ENCODE measurements at regions not wholly inside any gene's neighbourhood (a gene's known extent, or its start where the extent isn't known, plus 50 kb on each side); places are given as distances from the start of the nearest gene placed in this dataset.

DNA sequence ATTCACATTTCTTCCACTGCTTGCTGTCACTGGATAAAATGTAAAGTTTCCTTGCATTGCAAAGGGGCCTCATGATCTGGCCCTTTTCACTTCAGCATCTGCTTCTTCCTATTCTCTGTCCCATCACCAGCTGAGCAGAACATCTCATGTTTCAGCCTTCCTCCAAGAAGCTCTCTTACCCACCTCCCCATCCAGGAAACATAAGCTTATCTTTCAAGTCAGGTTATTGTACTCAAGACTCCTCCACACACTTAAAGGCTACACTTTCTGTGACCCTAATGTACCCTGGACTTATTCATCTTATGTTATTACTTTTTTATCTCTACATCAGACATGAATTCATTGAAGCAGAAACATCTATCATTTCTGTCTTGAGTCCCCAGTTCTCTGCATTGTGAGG, 230.5 kb downstream of the PMAIP1 start:
- no peak overlapping the region for H3K27ac ChIP-seq
- H3K9me3 ChIP-seq, result no peaks in the 10 kb centered on the region
- DNase-seq (ENCODE audit: low spot score in 2 of 2), result no peak
- H3K4me3 ChIP-seq, result no peak overlapping the region
- H3K4me1 ChIP-seq, result no peaks in the 10 kb centered on the region
- no peaks in the 10 kb centered on the region for H3K27me3 ChIP-seq
- no peaks in the 10 kb centered on the region for H3K36me3 ChIP-seq
- TF ChIP-seq POLR2AphosphoS5 (IDR thresholded peaks at IDR 0.05) (no peak), POLR2A (IDR thresholded peaks at IDR 0.05) (no peak), EP300 (IDR thresholded peaks at IDR 0.05) (no peak)
- TF ChIP-seq, protein P1, sequence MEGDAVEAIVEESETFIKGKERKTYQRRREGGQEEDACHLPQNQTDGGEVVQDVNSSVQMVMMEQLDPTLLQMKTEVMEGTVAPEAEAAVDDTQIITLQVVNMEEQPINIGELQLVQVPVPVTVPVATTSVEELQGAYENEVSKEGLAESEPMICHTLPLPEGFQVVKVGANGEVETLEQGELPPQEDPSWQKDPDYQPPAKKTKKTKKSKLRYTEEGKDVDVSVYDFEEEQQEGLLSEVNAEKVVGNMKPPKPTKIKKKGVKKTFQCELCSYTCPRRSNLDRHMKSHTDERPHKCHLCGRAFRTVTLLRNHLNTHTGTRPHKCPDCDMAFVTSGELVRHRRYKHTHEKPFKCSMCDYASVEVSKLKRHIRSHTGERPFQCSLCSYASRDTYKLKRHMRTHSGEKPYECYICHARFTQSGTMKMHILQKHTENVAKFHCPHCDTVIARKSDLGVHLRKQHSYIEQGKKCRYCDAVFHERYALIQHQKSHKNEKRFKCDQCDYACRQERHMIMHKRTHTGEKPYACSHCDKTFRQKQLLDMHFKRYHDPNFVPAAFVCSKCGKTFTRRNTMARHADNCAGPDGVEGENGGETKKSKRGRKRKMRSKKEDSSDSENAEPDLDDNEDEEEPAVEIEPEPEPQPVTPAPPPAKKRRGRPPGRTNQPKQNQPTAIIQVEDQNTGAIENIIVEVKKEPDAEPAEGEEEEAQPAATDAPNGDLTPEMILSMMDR (IDR thresholded peaks at IDR 0.05), result no peak

DNA sequence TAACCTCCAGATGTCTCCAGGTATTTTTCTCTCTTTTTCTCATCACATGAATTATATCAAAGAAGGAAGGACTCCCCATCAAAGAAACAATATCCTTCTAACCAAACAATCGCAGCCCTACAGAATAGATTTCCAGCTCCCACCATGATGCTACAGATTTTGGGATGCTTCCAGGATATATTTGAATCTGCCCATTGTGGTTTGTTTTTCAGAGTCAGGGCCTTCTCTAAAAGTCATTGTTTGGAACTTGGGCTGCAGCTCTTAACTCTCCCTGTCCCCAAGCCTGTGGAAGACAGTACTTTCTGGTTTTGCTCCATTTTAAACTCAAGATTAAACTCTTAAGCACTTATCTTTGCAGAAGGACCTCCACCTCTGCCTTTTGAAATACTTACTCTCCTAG, 223.2 kb downstream of the PMAIP1 start:
- Histone ChIP-seq H3K36me3 (no peaks in the 10 kb centered on the region), H3K27ac (no peak overlapping the region), H3K27me3 (no peaks in the 10 kb centered on the region), H3K9me3 (no peaks in the 10 kb centered on the region), H3K4me1 (no peaks in the 10 kb centered on the region), H3K4me3 (no peak overlapping the region)
- DNase-seq (ENCODE audit: low spot score in 2 of 2), result no peak
- 95% methylated on average over 1 of the region's 1 CpG for WGBS
- TF ChIP-seq EP300 (IDR thresholded peaks at IDR 0.05) (no peak), POLR2A (IDR thresholded peaks at IDR 0.05) (no peak), POLR2AphosphoS5 (IDR thresholded peaks at IDR 0.05) (no peak)
- TF ChIP-seq, protein P1 (IDR thresholded peaks at IDR 0.05), result no peak

DNA sequence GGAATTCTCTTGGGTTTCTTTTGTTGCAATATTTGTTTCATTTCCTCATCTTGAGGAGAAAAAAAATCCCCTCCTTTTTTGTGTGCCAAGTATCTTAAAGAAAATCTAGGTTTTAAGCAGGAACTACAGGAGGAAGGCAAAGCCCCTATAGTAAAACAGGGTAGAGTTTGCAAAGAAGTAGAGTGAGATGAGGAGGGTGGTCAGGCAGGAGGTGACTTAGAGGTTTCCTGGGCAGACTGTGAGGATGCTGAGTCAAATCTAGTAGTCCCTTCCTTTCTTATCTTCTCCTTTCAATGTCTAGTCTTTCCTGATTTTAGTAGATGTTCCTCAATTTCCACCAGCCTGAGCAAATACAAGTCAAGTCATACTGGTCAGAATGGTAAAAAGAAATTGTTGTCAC, 222.5 kb downstream of the PMAIP1 start:
- H3K27ac ChIP-seq, result no peak overlapping the region
- DNase-seq (ENCODE audit: low spot score in 2 of 2), result no peak

DNA sequence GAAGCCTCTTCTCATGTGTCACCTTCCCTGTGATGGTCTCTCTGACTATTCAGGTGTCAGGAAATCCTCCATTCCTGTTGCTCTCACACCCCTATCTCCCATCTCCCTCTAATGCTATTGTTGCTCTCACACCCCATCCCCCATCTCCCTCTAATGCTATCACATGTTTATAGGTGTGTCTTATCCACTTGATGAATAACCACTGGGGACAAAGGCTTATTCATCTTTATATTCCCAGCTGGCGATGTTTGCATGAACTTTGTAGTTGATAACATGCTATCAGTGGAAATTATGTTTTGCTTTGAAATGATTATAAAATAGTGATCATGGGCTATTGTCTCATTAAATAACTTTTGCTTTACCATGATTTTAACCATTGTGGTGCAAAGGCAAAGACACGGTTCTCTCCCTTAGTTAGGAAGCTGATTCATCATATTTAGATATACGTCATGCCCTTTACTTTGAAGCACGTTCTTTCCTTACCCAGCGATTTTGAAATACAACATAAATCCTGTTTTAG, 220.5 kb downstream of the PMAIP1 start:
- H3K4me3 ChIP-seq, result no peak overlapping the region

More for the DNA sequence above, 222.5 kb downstream of the PMAIP1 start:
- Histone ChIP-seq H3K36me3 (no peaks in the 10 kb centered on the region), H3K4me1 (no peaks in the 10 kb centered on the region), H3K27me3 (no peaks in the 10 kb centered on the region), H3K9me3 (no peaks in the 10 kb centered on the region), H3K4me3 (no peak overlapping the region)
- TF ChIP-seq EP300 (IDR thresholded peaks at IDR 0.05), result no peak
- TF ChIP-seq, protein P1 (IDR thresholded peaks at IDR 0.05), result no peak
- no peak for TF ChIP-seq POLR2AphosphoS5 (IDR thresholded peaks at IDR 0.05)
- no peak for TF ChIP-seq POLR2A (IDR thresholded peaks at IDR 0.05)

DNA sequence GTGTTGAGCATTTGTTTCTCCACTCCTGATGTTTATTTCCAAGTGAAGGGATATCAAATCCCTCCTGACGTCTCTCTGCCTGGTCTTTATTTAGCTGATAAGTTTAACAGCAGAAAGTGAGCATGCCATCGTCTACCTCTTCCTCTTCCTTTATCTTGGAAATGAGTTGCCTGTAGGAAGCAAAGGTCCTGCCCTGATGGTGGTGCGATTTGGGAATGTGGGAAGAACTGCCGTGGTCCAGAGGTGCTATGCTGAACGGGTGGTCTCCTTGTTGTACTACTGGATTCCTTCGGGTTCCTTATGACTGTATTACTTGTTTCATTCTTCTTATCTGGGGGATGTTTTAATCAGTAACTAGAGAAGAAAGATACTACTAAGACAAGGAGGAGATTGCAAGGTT, 217.5 kb downstream of the PMAIP1 start:
- no peaks in the 10 kb centered on the region for H3K36me3 ChIP-seq
- no peak overlapping the region for H3K4me3 ChIP-seq
- WGBS, result 63% methylated on average over 6 of the region's 6 CpGs
- H3K4me1 ChIP-seq, result no peaks in the 10 kb centered on the region
- DNase-seq (ENCODE audit: low spot score in 2 of 2), result no peak
- no peak for TF ChIP-seq EP300 (IDR thresholded peaks at IDR 0.05)
- TF ChIP-seq, protein P1 (IDR thresholded peaks at IDR 0.05), result no peak
- TF ChIP-seq POLR2A (IDR thresholded peaks at IDR 0.05), result no peak
- no peak for TF ChIP-seq POLR2AphosphoS5 (IDR thresholded peaks at IDR 0.05)
- no peak overlapping the region for H3K27ac ChIP-seq
- H3K9me3 ChIP-seq, result no peaks in the 10 kb centered on the region
- H3K27me3 ChIP-seq, result no peaks in the 10 kb centered on the region

More for the DNA sequence above, 220.5 kb downstream of the PMAIP1 start:
- 78% methylated on average over 5 of the region's 5 CpGs for WGBS
- no peaks in the 10 kb centered on the region for H3K9me3 ChIP-seq
- TF ChIP-seq POLR2AphosphoS5 (IDR thresholded peaks at IDR 0.05), result no peak
- TF ChIP-seq POLR2A (IDR thresholded peaks at IDR 0.05), result no peak
- TF ChIP-seq, protein P1 (IDR thresholded peaks at IDR 0.05), result no peak
- H3K36me3 ChIP-seq, result no peaks in the 10 kb centered on the region
- H3K27me3 ChIP-seq, result no peaks in the 10 kb centered on the region
- H3K27ac ChIP-seq, result no peak overlapping the region
- DNase-seq (ENCODE audit: low spot score in 2 of 2), result no peak
- no peaks in the 10 kb centered on the region for H3K4me1 ChIP-seq

Measured in suprapubic skin (tissue), 4 donors.